Inflammatory macrophage treated with lipopolysaccharide for 1 hour (primary cell): ENCODE measurements at regions not wholly inside any gene's neighbourhood (a gene's known extent, or its start where the extent isn't known, plus 50 kb on each side); places are given as distances from the start of the nearest gene placed in this dataset.
A peak's percentile ranks its signal among the peaks of the same experiment; 100 is the strongest.

Experiments used
- DNase-seq, 2 donors: peaks; one replicate each; pipeline ENCODE4 v3.0.0-alpha.2; 2020 to 2022

GRCh38 chr5:73337586-73338255 is 110.9 kb downstream of the FOXD1 start:
- no peak for DNase-seq

- DNase-seq: no peak
Observed at GRCh38 chr5:73336366-73336765, 112.2 kb downstream of the FOXD1 start.

- DNase-seq: no peak
Observed at GRCh38 chr5:73333944-73334703, 114.5 kb downstream of the FOXD1 start.

- no peak for DNase-seq
Observed at GRCh38 chr5:73330613-73331012, 118.0 kb downstream of the FOXD1 start.

- DNase-seq: peak; percentile 24 to 39
Observed at GRCh38 chr5:73328640-73329039, 119.9 kb downstream of the FOXD1 start.

- no peak for DNase-seq
Observed at GRCh38 chr5:73327908-73328455, 120.6 kb downstream of the FOXD1 start.

- DNase-seq: no peak
Observed at GRCh38 chr5:73325546-73325945, 123.0 kb downstream of the FOXD1 start.

GRCh38 chr5:73323466-73323865 is 125.1 kb downstream of the FOXD1 start:
- no peak for DNase-seq

- DNase-seq: no peak
Observed at GRCh38 chr5:73322437-73323076, 126.0 kb downstream of the FOXD1 start.

GRCh38 chr5:73321757-73322436 is 126.7 kb downstream of the FOXD1 start:
- no peak for DNase-seq

- no peak for DNase-seq
Observed at GRCh38 chr5:73319036-73319435, 129.5 kb downstream of the FOXD1 start.

GRCh38 chr5:73318308-73318719 is 130.3 kb downstream of the FOXD1 start:
- DNase-seq: no peak

GRCh38 chr5:73317523-73317922 is 131.1 kb downstream of the FOXD1 start:
- no peak for DNase-seq

- DNase-seq: no peak
Observed at GRCh38 chr5:73314395-73315257, 134.0 kb downstream of the FOXD1 start.

- no peak for DNase-seq
Observed at GRCh38 chr5:73312872-73313510, 135.6 kb downstream of the FOXD1 start.

- no peak for DNase-seq
Observed at GRCh38 chr5:73312146-73312871, 136.3 kb downstream of the FOXD1 start.

GRCh38 chr5:73311291-73312110 is 137.1 kb downstream of the FOXD1 start:
- DNase-seq: no peak

- no peak for DNase-seq
Observed at GRCh38 chr5:73307645-73308355, 134.8 kb downstream of the TMEM174 start.

GRCh38 chr5:73306741-73307275 is 133.8 kb downstream of the TMEM174 start:
- DNase-seq: no peak
